ENCODE measurements at regions not wholly inside any gene's neighbourhood (a gene's known extent, or its start where the extent isn't known, plus 50 kb on each side); places are given as distances from the start of the nearest gene placed in this dataset.

- H3K9me3 ChIP-seq (ENCODE audit: low read length) = no peaks in the 10 kb centered on the region
- no peaks in the 10 kb centered on the region for H3K36me3 ChIP-seq (ENCODE audit: insufficient read depth, low read length)
- CTCF ChIA-PET = no interaction called here
- H3K36me3 Mint-ChIP-seq = no peaks in the 10 kb centered on the region
- H3K27ac ChIP-seq (ENCODE audit: low read depth, low read length) = no peak overlapping the region
- no peaks in the 10 kb centered on the region for H3K27me3 ChIP-seq (ENCODE audit: insufficient read depth, low read length, poor library complexity, severe bottlenecking)
- peaks cover 4% of the 10 kb centered on the region for H3K4me1 ChIP-seq (ENCODE audit: insufficient read depth, low read length)
- POLR2A ChIA-PET = no interaction called here
- DNase-seq = no peak
- no peaks in the 10 kb centered on the region for H3K27me3 Mint-ChIP-seq
- H3K9me3 Mint-ChIP-seq = no peaks in the 10 kb centered on the region
- H3K4me3 ChIP-seq (ENCODE audit: low read length) = no peak overlapping the region
- H3K4me1 Mint-ChIP-seq = no peaks in the 10 kb centered on the region
- no peak overlapping the region for H3K27ac Mint-ChIP-seq
- H3K4me3 Mint-ChIP-seq = no peak overlapping the region
These were observed 491.3 kb downstream of the RPS24 start for GRCh38 chr10:78524941-78525340.

GRCh38 chr10:78526347-78526746 is 492.7 kb downstream of the RPS24 start:
- Histone ChIP-seq H3K4me1 (ENCODE audit: insufficient read depth, low read length) (peaks cover under 1% of the 10 kb centered on the region), H3K27me3 (ENCODE audit: insufficient read depth, low read length, poor library complexity, severe bottlenecking) (no peaks in the 10 kb centered on the region), H3K9me3 (ENCODE audit: low read length) (no peaks in the 10 kb centered on the region), H3K36me3 (ENCODE audit: insufficient read depth, low read length) (no peaks in the 10 kb centered on the region), H3K4me3 (ENCODE audit: low read length) (no peak overlapping the region), H3K27ac (ENCODE audit: low read depth, low read length) (no peak overlapping the region)
- Mint-ChIP-seq H3K36me3 (no peaks in the 10 kb centered on the region), H3K4me3 (no peak overlapping the region), H3K9me3 (no peaks in the 10 kb centered on the region), H3K27me3 (peaks cover 0 to under 1% of the 10 kb centered on the region in 2 donors), H3K4me1 (no peaks in the 10 kb centered on the region), H3K27ac (no peak overlapping the region)
- no peak for DNase-seq
- CTCF ChIA-PET = no interaction called here
- POLR2A ChIA-PET = no interaction called here

- Histone ChIP-seq H3K4me3 (ENCODE audit: low read length) (no peak overlapping the region), H3K36me3 (ENCODE audit: insufficient read depth, low read length) (no peaks in the 10 kb centered on the region), H3K27me3 (ENCODE audit: insufficient read depth, low read length, poor library complexity, severe bottlenecking) (no peaks in the 10 kb centered on the region), H3K27ac (ENCODE audit: low read depth, low read length) (no peak overlapping the region), H3K4me1 (ENCODE audit: insufficient read depth, low read length) (no peaks in the 10 kb centered on the region), H3K9me3 (ENCODE audit: low read length) (no peaks in the 10 kb centered on the region)
- ChIA-PET CTCF (no interaction called here), POLR2A (no interaction called here)
- Mint-ChIP-seq H3K4me1 (no peaks in the 10 kb centered on the region), H3K27me3 (peaks cover 3 to 10% of the 10 kb centered on the region in 2 donors), H3K4me3 (no peak overlapping the region), H3K9me3 (no peaks in the 10 kb centered on the region), H3K36me3 (no peaks in the 10 kb centered on the region), H3K27ac (no peak overlapping the region)
- no peak for DNase-seq
These were observed 493.6 kb downstream of the RPS24 start for GRCh38 chr10:78527296-78527695.

GRCh38 chr10:78528749-78529204 is 495.1 kb downstream of the RPS24 start:
- no peaks in the 10 kb centered on the region for H3K4me1 Mint-ChIP-seq
- ChIA-PET CTCF (interaction anchor here (1.4 kb wide), 1 partner anchor 14 kb away, joined by 3 read pairs; no protein-coding TSS in a partner anchor), POLR2A (no interaction called here)
- no peak overlapping the region for H3K4me3 Mint-ChIP-seq
- Histone ChIP-seq H3K4me3 (ENCODE audit: low read length) (no peak overlapping the region), H3K9me3 (ENCODE audit: low read length) (no peaks in the 10 kb centered on the region), H3K27me3 (ENCODE audit: insufficient read depth, low read length, poor library complexity, severe bottlenecking) (no peaks in the 10 kb centered on the region), H3K4me1 (ENCODE audit: insufficient read depth, low read length) (no peaks in the 10 kb centered on the region), H3K27ac (ENCODE audit: low read depth, low read length) (no peak overlapping the region), H3K36me3 (ENCODE audit: insufficient read depth, low read length) (no peaks in the 10 kb centered on the region)
- peaks cover 3 to 14% of the 10 kb centered on the region in 2 donors for H3K27me3 Mint-ChIP-seq
- peak overlapping the region in 1 of 8 donors; percentile 8 for H3K27ac Mint-ChIP-seq
- no peak for DNase-seq
- H3K36me3 Mint-ChIP-seq = no peaks in the 10 kb centered on the region
- H3K9me3 Mint-ChIP-seq = no peaks in the 10 kb centered on the region

GRCh38 chr10:78529262-78529661 is 495.6 kb downstream of the RPS24 start:
- H3K36me3 Mint-ChIP-seq = no peaks in the 10 kb centered on the region
- no peaks in the 10 kb centered on the region for H3K4me1 Mint-ChIP-seq
- H3K9me3 Mint-ChIP-seq = no peaks in the 10 kb centered on the region
- Histone ChIP-seq H3K27ac (ENCODE audit: low read depth, low read length) (no peak overlapping the region), H3K4me1 (ENCODE audit: insufficient read depth, low read length) (no peaks in the 10 kb centered on the region), H3K36me3 (ENCODE audit: insufficient read depth, low read length) (no peaks in the 10 kb centered on the region), H3K9me3 (ENCODE audit: low read length) (no peaks in the 10 kb centered on the region), H3K4me3 (ENCODE audit: low read length) (no peak overlapping the region), H3K27me3 (ENCODE audit: insufficient read depth, low read length, poor library complexity, severe bottlenecking) (no peaks in the 10 kb centered on the region)
- no peak overlapping the region for H3K4me3 Mint-ChIP-seq
- peaks cover 3 to 14% of the 10 kb centered on the region in 2 donors for H3K27me3 Mint-ChIP-seq
- DNase-seq = no peak
- POLR2A ChIA-PET = no interaction called here
- CTCF ChIA-PET = interaction anchor here (1.4 kb wide), 1 partner anchor 14 kb away, joined by 3 read pairs; no protein-coding TSS in a partner anchor
- peak overlapping the region in 1 of 8 donors; percentile 8 for H3K27ac Mint-ChIP-seq

- POLR2A ChIA-PET = no interaction called here
- H3K27ac ChIP-seq (ENCODE audit: low read depth, low read length) = no peak overlapping the region
- Mint-ChIP-seq H3K36me3 (no peaks in the 10 kb centered on the region), H3K27me3 (peaks cover 3 to 14% of the 10 kb centered on the region in 2 donors), H3K27ac (no peak overlapping the region), H3K4me3 (no peak overlapping the region), H3K4me1 (no peaks in the 10 kb centered on the region), H3K9me3 (no peaks in the 10 kb centered on the region)
- no peaks in the 10 kb centered on the region for H3K27me3 ChIP-seq (ENCODE audit: insufficient read depth, low read length, poor library complexity, severe bottlenecking)
- H3K4me1 ChIP-seq (ENCODE audit: insufficient read depth, low read length) = no peaks in the 10 kb centered on the region
- CTCF ChIA-PET = no interaction called here
- DNase-seq = no peak
- H3K4me3 ChIP-seq (ENCODE audit: low read length) = no peak overlapping the region
- no peaks in the 10 kb centered on the region for H3K9me3 ChIP-seq (ENCODE audit: low read length)
- H3K36me3 ChIP-seq (ENCODE audit: insufficient read depth, low read length) = no peaks in the 10 kb centered on the region
These were observed 497.4 kb downstream of the RPS24 start for GRCh38 chr10:78531088-78531487.

- CTCF ChIA-PET = no interaction called here
- Histone ChIP-seq H3K27ac (ENCODE audit: low read depth, low read length) (no peak overlapping the region), H3K4me3 (ENCODE audit: low read length) (no peak overlapping the region), H3K36me3 (ENCODE audit: insufficient read depth, low read length) (no peaks in the 10 kb centered on the region), H3K4me1 (ENCODE audit: insufficient read depth, low read length) (no peaks in the 10 kb centered on the region), H3K9me3 (ENCODE audit: low read length) (no peaks in the 10 kb centered on the region), H3K27me3 (ENCODE audit: insufficient read depth, low read length, poor library complexity, severe bottlenecking) (no peaks in the 10 kb centered on the region)
- Mint-ChIP-seq H3K27me3 (peaks cover 6 to 14% of the 10 kb centered on the region in 2 donors), H3K4me1 (no peaks in the 10 kb centered on the region), H3K36me3 (no peaks in the 10 kb centered on the region), H3K27ac (no peak overlapping the region), H3K4me3 (peak overlapping the region in 1 of 7 donors; percentile 8), H3K9me3 (no peaks in the 10 kb centered on the region)
- POLR2A ChIA-PET = no interaction called here
- no peak for DNase-seq
These were observed 498.9 kb downstream of the RPS24 start for GRCh38 chr10:78532480-78533042.

GRCh38 chr10:78533098-78533497 is 499.4 kb downstream of the RPS24 start:
- Histone ChIP-seq H3K4me1 (ENCODE audit: insufficient read depth, low read length) (no peaks in the 10 kb centered on the region), H3K4me3 (ENCODE audit: low read length) (no peak overlapping the region), H3K27me3 (ENCODE audit: insufficient read depth, low read length, poor library complexity, severe bottlenecking) (no peaks in the 10 kb centered on the region), H3K36me3 (ENCODE audit: insufficient read depth, low read length) (no peaks in the 10 kb centered on the region), H3K9me3 (ENCODE audit: low read length) (no peaks in the 10 kb centered on the region), H3K27ac (ENCODE audit: low read depth, low read length) (no peak overlapping the region)
- H3K9me3 Mint-ChIP-seq = no peaks in the 10 kb centered on the region
- ChIA-PET CTCF (no interaction called here), POLR2A (no interaction called here)
- DNase-seq = no peak
- no peak overlapping the region for H3K4me3 Mint-ChIP-seq
- no peaks in the 10 kb centered on the region for H3K4me1 Mint-ChIP-seq
- H3K27ac Mint-ChIP-seq = no peak overlapping the region
- no peaks in the 10 kb centered on the region for H3K36me3 Mint-ChIP-seq
- H3K27me3 Mint-ChIP-seq = peaks cover 6 to 14% of the 10 kb centered on the region in 2 donors

GRCh38 chr10:78533776-78534175 is 500.1 kb downstream of the RPS24 start:
- no peaks in the 10 kb centered on the region for H3K36me3 ChIP-seq (ENCODE audit: insufficient read depth, low read length)
- H3K9me3 ChIP-seq (ENCODE audit: low read length) = no peaks in the 10 kb centered on the region
- peaks cover 6 to 20% of the 10 kb centered on the region in 2 donors for H3K27me3 Mint-ChIP-seq
- H3K4me3 ChIP-seq (ENCODE audit: low read length) = no peak overlapping the region
- CTCF ChIA-PET = no interaction called here
- H3K27ac Mint-ChIP-seq = no peak overlapping the region
- POLR2A ChIA-PET = no interaction called here
- H3K4me1 Mint-ChIP-seq = no peaks in the 10 kb centered on the region
- H3K36me3 Mint-ChIP-seq = no peaks in the 10 kb centered on the region
- no peaks in the 10 kb centered on the region for H3K27me3 ChIP-seq (ENCODE audit: insufficient read depth, low read length, poor library complexity, severe bottlenecking)
- no peak overlapping the region for H3K27ac ChIP-seq (ENCODE audit: low read depth, low read length)
- no peaks in the 10 kb centered on the region for H3K9me3 Mint-ChIP-seq
- no peaks in the 10 kb centered on the region for H3K4me1 ChIP-seq (ENCODE audit: insufficient read depth, low read length)
- no peak for DNase-seq
- no peak overlapping the region for H3K4me3 Mint-ChIP-seq

Measured in CD8-positive, alpha-beta memory T cell (primary cell).